B cell (primary cell): ENCODE measurements at regions not wholly inside any gene's neighbourhood (a gene's known extent, or its start where the extent isn't known, plus 50 kb on each side); places are given as distances from the start of the nearest gene placed in this dataset.

ENCODE experiments used
- EZH2 ChIP-seq: IDR thresholded peaks from 2 replicates; pipeline ENCODE4 v1.6.1; 2012; ENCODE audit warnings: borderline replicate concordance, low read depth, mild to moderate bottlenecking, moderate library complexity, low read length; ENCODE audit not compliant: insufficient read depth, poor library complexity, severe bottlenecking
- TF ChIP-seq, protein P1 (sequence below): fragments of 200-600 bp; IDR thresholded peaks from one replicate; pipeline ENCODE4 v1.8.0; 2022; ENCODE audit warnings: antibody characterized with exemption, mild to moderate bottlenecking

DNA sequence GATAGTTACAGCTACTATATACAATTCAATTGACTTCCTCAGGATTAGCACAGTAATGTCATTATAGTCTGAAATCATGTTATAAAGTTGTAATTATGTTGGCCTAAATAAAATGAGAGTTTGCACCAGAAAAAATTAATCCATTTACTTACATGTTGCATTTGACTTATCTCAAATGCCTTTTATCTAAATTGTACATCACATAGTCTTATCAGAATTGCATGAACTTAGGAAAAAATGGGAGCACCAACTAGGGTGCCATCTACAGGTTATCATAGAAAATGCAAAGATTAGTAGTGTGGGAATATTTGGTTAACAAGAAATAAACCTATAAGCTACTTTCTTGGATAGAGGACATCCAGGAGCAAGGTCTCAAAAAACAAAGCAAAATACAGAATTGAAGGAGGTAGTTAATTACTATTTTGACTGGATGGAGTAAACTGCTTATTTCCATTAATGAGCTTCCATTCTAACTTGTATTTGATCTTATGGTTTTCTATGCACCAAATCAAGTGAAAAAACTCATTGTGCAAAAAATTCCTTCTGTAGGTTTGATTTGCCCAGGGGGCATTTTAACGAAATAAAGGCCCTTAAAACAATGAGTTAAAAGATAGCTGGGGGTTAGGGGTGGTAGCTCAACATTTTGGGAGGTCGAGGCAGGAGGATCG, 60.0 kb upstream of the ORC5 start:
- TF ChIP-seq, protein P1, sequence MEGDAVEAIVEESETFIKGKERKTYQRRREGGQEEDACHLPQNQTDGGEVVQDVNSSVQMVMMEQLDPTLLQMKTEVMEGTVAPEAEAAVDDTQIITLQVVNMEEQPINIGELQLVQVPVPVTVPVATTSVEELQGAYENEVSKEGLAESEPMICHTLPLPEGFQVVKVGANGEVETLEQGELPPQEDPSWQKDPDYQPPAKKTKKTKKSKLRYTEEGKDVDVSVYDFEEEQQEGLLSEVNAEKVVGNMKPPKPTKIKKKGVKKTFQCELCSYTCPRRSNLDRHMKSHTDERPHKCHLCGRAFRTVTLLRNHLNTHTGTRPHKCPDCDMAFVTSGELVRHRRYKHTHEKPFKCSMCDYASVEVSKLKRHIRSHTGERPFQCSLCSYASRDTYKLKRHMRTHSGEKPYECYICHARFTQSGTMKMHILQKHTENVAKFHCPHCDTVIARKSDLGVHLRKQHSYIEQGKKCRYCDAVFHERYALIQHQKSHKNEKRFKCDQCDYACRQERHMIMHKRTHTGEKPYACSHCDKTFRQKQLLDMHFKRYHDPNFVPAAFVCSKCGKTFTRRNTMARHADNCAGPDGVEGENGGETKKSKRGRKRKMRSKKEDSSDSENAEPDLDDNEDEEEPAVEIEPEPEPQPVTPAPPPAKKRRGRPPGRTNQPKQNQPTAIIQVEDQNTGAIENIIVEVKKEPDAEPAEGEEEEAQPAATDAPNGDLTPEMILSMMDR, result peak; percentile 15
- no peak for TF ChIP-seq EZH2
